Gastroesophageal sphincter (tissue), 3 donors: ENCODE measurements at regions not wholly inside any gene's neighbourhood (a gene's known extent, or its start where the extent isn't known, plus 50 kb on each side); places are given as distances from the start of the nearest gene placed in this dataset.

Experiments used
- EP300 ChIP-seq: sonication (generic); formaldehyde crosslinking; IDR thresholded peaks from one replicate; pipeline ENCODE4 v1.6.1; 2017; ENCODE audit warnings: antibody characterized with exemption, mild to moderate bottlenecking
- POLR2A ChIP-seq, 2 donors: fragments of 450-650 bp; IDR thresholded peaks; one replicate each; pipeline ENCODE4 v1.6.1; 2017; ENCODE audit warnings: antibody characterized with exemption in 2 of 2, mild to moderate bottlenecking in 2 of 2, moderate library complexity in 1 of 2
- POLR2AphosphoS5 ChIP-seq: sonication (generic); formaldehyde crosslinking; IDR thresholded peaks from one replicate; pipeline ENCODE4 v1.6.1; 2017; ENCODE audit warnings: antibody characterized with exemption
- TF ChIP-seq, protein P1 (sequence below), 4 experiments: fragments of 200-600 bp in 2 of 4; fragments of 450-650 bp in 2 of 4; sonication (generic) in 1 of 4; IDR thresholded peaks; one replicate each; pipeline ENCODE4 v1.5.1; 2017 to 2019; ENCODE audit warnings: antibody characterized with exemption in 4 of 4, mild to moderate bottlenecking in 2 of 4, moderate library complexity in 2 of 4

GRCh38 chr5:39502704-39503103 is 77.9 kb upstream of the DAB2 start:
- TF ChIP-seq, protein P1, sequence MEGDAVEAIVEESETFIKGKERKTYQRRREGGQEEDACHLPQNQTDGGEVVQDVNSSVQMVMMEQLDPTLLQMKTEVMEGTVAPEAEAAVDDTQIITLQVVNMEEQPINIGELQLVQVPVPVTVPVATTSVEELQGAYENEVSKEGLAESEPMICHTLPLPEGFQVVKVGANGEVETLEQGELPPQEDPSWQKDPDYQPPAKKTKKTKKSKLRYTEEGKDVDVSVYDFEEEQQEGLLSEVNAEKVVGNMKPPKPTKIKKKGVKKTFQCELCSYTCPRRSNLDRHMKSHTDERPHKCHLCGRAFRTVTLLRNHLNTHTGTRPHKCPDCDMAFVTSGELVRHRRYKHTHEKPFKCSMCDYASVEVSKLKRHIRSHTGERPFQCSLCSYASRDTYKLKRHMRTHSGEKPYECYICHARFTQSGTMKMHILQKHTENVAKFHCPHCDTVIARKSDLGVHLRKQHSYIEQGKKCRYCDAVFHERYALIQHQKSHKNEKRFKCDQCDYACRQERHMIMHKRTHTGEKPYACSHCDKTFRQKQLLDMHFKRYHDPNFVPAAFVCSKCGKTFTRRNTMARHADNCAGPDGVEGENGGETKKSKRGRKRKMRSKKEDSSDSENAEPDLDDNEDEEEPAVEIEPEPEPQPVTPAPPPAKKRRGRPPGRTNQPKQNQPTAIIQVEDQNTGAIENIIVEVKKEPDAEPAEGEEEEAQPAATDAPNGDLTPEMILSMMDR (IDR thresholded peaks at IDR 0.05) = no peak
- TF ChIP-seq POLR2AphosphoS5 (no peak), POLR2A (IDR thresholded peaks at IDR 0.05) (no peak), EP300 (no peak)
